NCI-H146 treated with DMSO at 0.1 percent for 48 hours (cell line): ENCODE measurements at regions not wholly inside any gene's neighbourhood (a gene's known extent, or its start where the extent isn't known, plus 50 kb on each side); places are given as distances from the start of the nearest gene placed in this dataset.
A peak's percentile ranks its signal among the peaks of the same experiment; 100 is the strongest.

Experiments used
- DNase-seq: peaks from one replicate; lab custom pipeline; 2025; ENCODE audit not compliant: unreplicated experiment; lab: John Stamatoyannopoulos, UW

GRCh38 chr2:119104414-119104813, 54.1 kb downstream of the C1QL2 start:
- DNase-seq, result no peak

GRCh38 chr2:119102964-119103363, 55.6 kb downstream of the C1QL2 start:
- no peak for DNase-seq

GRCh38 chr2:119088416-119088815, 70.1 kb downstream of the C1QL2 start:
- DNase-seq, result no peak

GRCh38 chr2:119086327-119086726, 72.2 kb downstream of the C1QL2 start:
- DNase-seq, result no peak

- no peak for DNase-seq
These were observed 72.9 kb downstream of the C1QL2 start for GRCh38 chr2:119085613-119086012.

GRCh38 chr2:119083416-119083815, 75.1 kb downstream of the C1QL2 start:
- DNase-seq, result no peak

- DNase-seq, result no peak
These were observed 75.6 kb downstream of the C1QL2 start for GRCh38 chr2:119082821-119083400.

GRCh38 chr2:119078796-119079195, 79.8 kb downstream of the C1QL2 start:
- DNase-seq, result no peak

GRCh38 chr2:119076713-119077112, 81.8 kb downstream of the C1QL2 start:
- no peak for DNase-seq

- DNase-seq, result no peak
These were observed 85.3 kb downstream of the C1QL2 start for GRCh38 chr2:119073213-119073612.

GRCh38 chr2:119071476-119071875, 87.1 kb downstream of the C1QL2 start:
- no peak for DNase-seq

GRCh38 chr2:119069781-119070180, 88.8 kb downstream of the C1QL2 start:
- no peak for DNase-seq

- peak; percentile 47 for DNase-seq
These were observed 90.3 kb downstream of the C1QL2 start for GRCh38 chr2:119068154-119068725.

- DNase-seq, result no peak
These were observed 92.2 kb downstream of the C1QL2 start for GRCh38 chr2:119066272-119066804.

- no peak for DNase-seq
These were observed 93.4 kb downstream of the C1QL2 start for GRCh38 chr2:119065146-119065545.

- no peak for DNase-seq
These were observed 94.0 kb downstream of the C1QL2 start for GRCh38 chr2:119064567-119064966.

GRCh38 chr2:119063177-119063576, 95.4 kb downstream of the C1QL2 start:
- no peak for DNase-seq

GRCh38 chr2:119062652-119063051, 95.9 kb downstream of the C1QL2 start:
- DNase-seq, result no peak

GRCh38 chr2:119062179-119062578, 96.4 kb downstream of the C1QL2 start:
- no peak for DNase-seq

- no peak for DNase-seq
These were observed 98.6 kb downstream of the C1QL2 start for GRCh38 chr2:119059940-119060339.

- DNase-seq, result no peak
These were observed 99.3 kb downstream of the C1QL2 start for GRCh38 chr2:119059287-119059686.

GRCh38 chr2:119053700-119054436, 104.7 kb downstream of the C1QL2 start:
- DNase-seq, result no peak
